Neural cell (in vitro differentiated cells): ENCODE measurements at regions not wholly inside any gene's neighbourhood (a gene's known extent, or its start where the extent isn't known, plus 50 kb on each side); places are given as distances from the start of the nearest gene placed in this dataset.

Source experiments
- H2AFZ ChIP-seq: fragments of 200-600, 300-800 bp; sonication (generic), shearing (Covaris generic); 2 replicates; pipeline ENCODE4 v1.6.0; 2014; ENCODE audit warnings: low read depth, mild to moderate bottlenecking, antibody characterized with exemption, low read length, moderate library complexity
- H3F3A ChIP-seq: fragments of 200-600 bp; shearing (Covaris generic); 2 replicates; pipeline ENCODE4 v1.6.1; 2016; ENCODE audit warnings: mild to moderate bottlenecking, moderate library complexity, mixed read lengths, antibody characterized with exemption, low read length; ENCODE audit not compliant: insufficient read depth, poor library complexity, severe bottlenecking
- H3K27ac ChIP-seq: fragments of 200-600, 300-800 bp; sonication (generic), shearing (Covaris generic); 2 replicates; pipeline ENCODE4 v1.5.1; 2014; ENCODE audit warnings: mild to moderate bottlenecking, low read length, moderate library complexity
- H3K27me3 ChIP-seq: fragments of 300-800, 200-600 bp; sonication (generic), shearing (Covaris generic); 2 replicates; pipeline ENCODE4 v1.6.0; 2014; ENCODE audit warnings: mild to moderate bottlenecking, low read depth, low read length, moderate library complexity; ENCODE audit not compliant: insufficient read depth
- H3K36me3 ChIP-seq: fragments of 300-800, 200-600 bp; sonication (generic), shearing (Covaris generic); 2 replicates; pipeline ENCODE4 v1.5.1; 2014; ENCODE audit warnings: mild to moderate bottlenecking, antibody characterized with exemption, low read length, moderate library complexity; ENCODE audit not compliant: insufficient read depth
- H3K4me2 ChIP-seq: fragments of 300-800, 200-600 bp; sonication (generic), shearing (Covaris generic); 2 replicates; pipeline ENCODE4 v1.6.0; 2014; ENCODE audit warnings: mild to moderate bottlenecking, low read length
- H3K4me3 ChIP-seq: fragments of 300-800, 200-600 bp; sonication (generic), shearing (Covaris generic); 2 replicates; pipeline ENCODE4 v1.5.1; 2014; ENCODE audit warnings: mild to moderate bottlenecking, low read length, moderate library complexity
- H3K79me2 ChIP-seq: fragments of 200-600 bp; shearing (Covaris generic); replicated peaks from 2 replicates; pipeline ENCODE4 v1.6.0; 2014; ENCODE audit warnings: mild to moderate bottlenecking, low read length, moderate library complexity; ENCODE audit not compliant: insufficient read depth
- H3K9ac ChIP-seq: fragments of 300-800, 200-600 bp; sonication (generic), shearing (Covaris generic); 2 replicates; pipeline ENCODE4 v1.6.1; 2016; ENCODE audit warnings: mild to moderate bottlenecking, low read length, mixed read lengths
- H3K9me2 ChIP-seq: fragments of 200-600 bp; shearing (Covaris generic); 2 replicates; pipeline ENCODE4 v1.6.1; 2016; ENCODE audit warnings: mild to moderate bottlenecking, low read length, mixed read lengths; ENCODE audit not compliant: insufficient read depth
- H3K9me3 ChIP-seq: fragments of 200-600, 300-800 bp; sonication (generic), shearing (Covaris generic); 2 replicates; pipeline ENCODE4 v1.6.1; 2016; ENCODE audit warnings: mild to moderate bottlenecking, mixed run types, low read length, moderate library complexity, mixed read lengths
- H4K20me1 ChIP-seq: fragments of 200-600 bp; shearing (Covaris generic); 2 replicates; pipeline ENCODE4 v1.6.1; 2016; ENCODE audit warnings: mild to moderate bottlenecking, mixed run types; ENCODE audit not compliant: insufficient read depth
- CTCF ChIP-seq: fragments of 450-650 bp; IDR thresholded peaks from 2 replicates; pipeline ENCODE4 v1.5.1; 2014; ENCODE audit warnings: antibody characterized with exemption, mild to moderate bottlenecking, moderate library complexity; ENCODE audit not compliant: poor library complexity, severe bottlenecking
- EP300 ChIP-seq: fragments of 450-650 bp; conservative IDR thresholded peaks from 2 replicates; pipeline ENCODE4 v1.6.1; 2014; ENCODE audit warnings: antibody characterized with exemption, mild to moderate bottlenecking, moderate library complexity; ENCODE audit not compliant: poor library complexity, severe bottlenecking
- EZH2 ChIP-seq: fragments of 200-600, 300-800 bp; shearing (Covaris generic), sonication (generic); IDR thresholded peaks from 2 replicates; pipeline ENCODE4 v1.6.1; 2014; ENCODE audit warnings: antibody characterized with exemption, low read length, borderline replicate concordance, mild to moderate bottlenecking; ENCODE audit not compliant: insufficient read depth, poor library complexity, severe bottlenecking
- MXI1 ChIP-seq: fragments of 450-650 bp; conservative IDR thresholded peaks from 2 replicates; pipeline ENCODE4 v1.6.1; 2014; ENCODE audit warnings: antibody characterized with exemption, mild to moderate bottlenecking; ENCODE audit not compliant: poor library complexity, severe bottlenecking
- POLR2AphosphoS5 ChIP-seq: IDR thresholded peaks from 2 replicates; pipeline ENCODE4 v1.6.1; 2012
- RAD21 ChIP-seq: fragments of 450-650 bp; conservative IDR thresholded peaks from 2 replicates; pipeline ENCODE4 v1.6.1; 2014; ENCODE audit warnings: antibody characterized with exemption, mild to moderate bottlenecking, moderate library complexity
- REST ChIP-seq: IDR thresholded peaks from 2 replicates; pipeline ENCODE4 v1.6.1; 2012; ENCODE audit warnings: borderline replicate concordance
- SMC3 ChIP-seq: fragments of 450-650 bp; conservative IDR thresholded peaks from 2 replicates; pipeline ENCODE4 v1.6.1; 2014; ENCODE audit warnings: antibody characterized with exemption, mild to moderate bottlenecking, moderate library complexity; ENCODE audit not compliant: poor library complexity
- TAF1 ChIP-seq: IDR thresholded peaks from 2 replicates; pipeline ENCODE4 v1.6.1; 2012; ENCODE audit warnings: low read depth

GRCh38 chr5:15321776-15322175 lies 178.2 kb upstream of the FBXL7 start:
- no peak overlapping the region for H3K4me3 ChIP-seq
- no peaks in the 10 kb centered on the region for H4K20me1 ChIP-seq
- H3K36me3 ChIP-seq: no peaks in the 10 kb centered on the region
- H3K79me2 ChIP-seq: no peaks in the 10 kb centered on the region
- no peaks in the 10 kb centered on the region for H3K9me3 ChIP-seq
- no peak overlapping the region for H3K9ac ChIP-seq
- H3K4me2 ChIP-seq: no peak overlapping the region
- no peaks in the 10 kb centered on the region for H3F3A ChIP-seq
- H3K27ac ChIP-seq: no peak overlapping the region
- H3K27me3 ChIP-seq: no peaks in the 10 kb centered on the region
- H2AFZ ChIP-seq: no peak overlapping the region
- no peaks in the 10 kb centered on the region for H3K9me2 ChIP-seq
- no peak for TF ChIP-seq EP300
- no peak for TF ChIP-seq POLR2AphosphoS5
- TF ChIP-seq MXI1: no peak
- no peak for TF ChIP-seq REST
- no peak for TF ChIP-seq EZH2
- no peak for TF ChIP-seq CTCF
- no peak for TF ChIP-seq TAF1
- no peak for TF ChIP-seq SMC3
- TF ChIP-seq RAD21: no peak

- no peak for TF ChIP-seq REST
- Histone ChIP-seq H3K27ac (no peak overlapping the region), H4K20me1 (no peaks in the 10 kb centered on the region), H3K36me3 (no peaks in the 10 kb centered on the region), H3K79me2 (no peaks in the 10 kb centered on the region), H3K9me2 (no peaks in the 10 kb centered on the region), H3F3A (no peaks in the 10 kb centered on the region), H3K4me2 (no peak overlapping the region), H3K27me3 (no peaks in the 10 kb centered on the region), H3K9me3 (no peaks in the 10 kb centered on the region), H3K9ac (no peak overlapping the region), H2AFZ (no peak overlapping the region), H3K4me3 (no peak overlapping the region)
Measured at GRCh38 chr5:15320871-15321270, 179.1 kb upstream of the FBXL7 start.
